WTC11 (cell line): ENCODE measurements at regions not wholly inside any gene's neighbourhood (a gene's known extent, or its start where the extent isn't known, plus 50 kb on each side); places are given as distances from the start of the nearest gene placed in this dataset.

Source experiments
- ATAC-seq: fragments of 200-7000 bp; cut with Tn5 transposase; 2 replicates; pipeline ENCODE4 v1.10.0; 2021; ENCODE audit warnings: mild to moderate bottlenecking, moderate library complexity
- CTCF ChIA-PET: fragments of 300-600 bp; sonication (Branson Sonifier 250); formaldehyde crosslinking; loops from one replicate; lab custom pipeline; 2021; ENCODE audit warnings: antibody characterized with exemption; lab: Charles Lee
- POLR2A ChIA-PET: fragments of 350-600 bp; sonication (Branson Sonifier 250); formaldehyde crosslinking; loops from one replicate; lab custom pipeline; 2021; ENCODE audit warnings: antibody characterized with exemption; lab: Charles Lee
- DNase-seq: peaks from one replicate; pipeline ENCODE4 v3.0.0; 2021; ENCODE audit warnings: low spot score
- H3K27ac Mint-ChIP-seq: 2 replicates; pipeline ENCODE4 v1.8.0; 2021; ENCODE audit warnings: mixed read lengths
- H3K27me3 Mint-ChIP-seq: 2 replicates; pipeline ENCODE4 v1.8.0; 2021; ENCODE audit warnings: low read depth, mild to moderate bottlenecking, moderate library complexity, mixed read lengths
- H3K36me3 Mint-ChIP-seq: 2 replicates; pipeline ENCODE4 v1.8.0; 2021; ENCODE audit warnings: mixed read lengths
- H3K4me1 Mint-ChIP-seq: 2 replicates; pipeline ENCODE4 v1.8.0; 2022; ENCODE audit warnings: mixed read lengths
- H3K4me3 Mint-ChIP-seq: 2 replicates; pipeline ENCODE4 v1.8.0; 2021; ENCODE audit warnings: mild to moderate bottlenecking, moderate library complexity, mixed read lengths
- H3K9me3 Mint-ChIP-seq: 2 replicates; pipeline ENCODE4 v1.8.0; 2021; ENCODE audit warnings: mixed read lengths
- FOXJ3 ChIP-seq: sonication (generic); formaldehyde crosslinking; IDR thresholded peaks from 2 replicates; pipeline ENCODE4 v1.9.0; 2021; ENCODE audit warnings: missing genetic modification reagents, mild to moderate bottlenecking, borderline replicate concordance
- FOXP4 ChIP-seq: sonication (generic); formaldehyde crosslinking; IDR thresholded peaks from 2 replicates; pipeline ENCODE4 v1.8.0; 2022; ENCODE audit warnings: mild to moderate bottlenecking, missing genetic modification reagents
- HMGXB4 ChIP-seq: sonication (generic); formaldehyde crosslinking; IDR thresholded peaks from 2 replicates; pipeline ENCODE4 v1.8.1; 2023; ENCODE audit warnings: mild to moderate bottlenecking, moderate library complexity, missing genetic modification reagents
- STAT6 ChIP-seq: sonication (generic); formaldehyde crosslinking; conservative IDR thresholded peaks from 2 replicates; pipeline ENCODE4 v1.8.1; 2023; ENCODE audit warnings: mild to moderate bottlenecking, low read depth, missing genetic modification reagents, moderate library complexity
- TEAD4 ChIP-seq: sonication (generic); formaldehyde crosslinking; IDR thresholded peaks from 2 replicates; pipeline ENCODE4 v1.8.0; 2022; ENCODE audit warnings: mild to moderate bottlenecking, missing genetic modification reagents
- ZNF425 ChIP-seq: fragments of 250-450 bp; sonication (Bioruptor Pico); conservative IDR thresholded peaks from 2 replicates; pipeline ENCODE4 v1.9.0; 2021; ENCODE audit warnings: mild to moderate bottlenecking
- TF ChIP-seq, protein P1 (sequence below): fragments of 200-600 bp; IDR thresholded peaks from 2 replicates; pipeline ENCODE4 v1.8.0; 2022; ENCODE audit warnings: antibody characterized with exemption

DNA sequence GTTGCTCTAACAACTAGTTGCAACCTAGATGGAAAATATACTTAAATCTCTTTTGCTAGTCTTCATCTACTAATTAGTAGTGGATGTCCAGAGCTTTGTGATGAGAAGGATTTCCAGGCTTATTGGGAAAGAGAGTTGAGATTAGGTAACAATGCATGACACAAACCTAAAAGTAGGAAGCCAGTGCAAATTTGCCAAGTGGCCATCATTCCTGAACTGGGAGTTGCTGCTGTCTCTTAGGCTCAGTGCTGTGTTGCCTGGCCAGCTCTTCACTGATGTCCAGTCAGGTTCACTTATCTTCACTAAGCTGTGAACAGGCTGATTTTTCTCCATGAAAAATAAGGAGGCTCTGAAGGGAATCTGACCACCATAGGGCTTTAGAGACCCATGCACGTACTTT is 105.6 kb upstream of the AMOT start:
- H3K9me3 Mint-ChIP-seq, result no peaks in the 10 kb centered on the region

More for the DNA sequence above, 105.6 kb upstream of the AMOT start:
- ATAC-seq (no peak), DNase-seq (no peak)
- POLR2A ChIA-PET, result no interaction called here
- no peaks in the 10 kb centered on the region for H3K36me3 Mint-ChIP-seq
- no peak overlapping the region for H3K27ac Mint-ChIP-seq
- no peaks in the 10 kb centered on the region for H3K27me3 Mint-ChIP-seq
- H3K4me1 Mint-ChIP-seq, result no peaks in the 10 kb centered on the region
- CTCF ChIA-PET, result no interaction called here
- H3K4me3 Mint-ChIP-seq, result no peak overlapping the region
- TF ChIP-seq HMGXB4 (CRISPR knock-in tag) (no peak), STAT6 (no peak), ZNF425 (CRISPR knock-in tag) (no peak), TEAD4 (CRISPR knock-in tag) (no peak), FOXP4 (CRISPR knock-in tag) (no peak), FOXJ3 (CRISPR knock-in tag) (no peak)
- TF ChIP-seq, protein P1, sequence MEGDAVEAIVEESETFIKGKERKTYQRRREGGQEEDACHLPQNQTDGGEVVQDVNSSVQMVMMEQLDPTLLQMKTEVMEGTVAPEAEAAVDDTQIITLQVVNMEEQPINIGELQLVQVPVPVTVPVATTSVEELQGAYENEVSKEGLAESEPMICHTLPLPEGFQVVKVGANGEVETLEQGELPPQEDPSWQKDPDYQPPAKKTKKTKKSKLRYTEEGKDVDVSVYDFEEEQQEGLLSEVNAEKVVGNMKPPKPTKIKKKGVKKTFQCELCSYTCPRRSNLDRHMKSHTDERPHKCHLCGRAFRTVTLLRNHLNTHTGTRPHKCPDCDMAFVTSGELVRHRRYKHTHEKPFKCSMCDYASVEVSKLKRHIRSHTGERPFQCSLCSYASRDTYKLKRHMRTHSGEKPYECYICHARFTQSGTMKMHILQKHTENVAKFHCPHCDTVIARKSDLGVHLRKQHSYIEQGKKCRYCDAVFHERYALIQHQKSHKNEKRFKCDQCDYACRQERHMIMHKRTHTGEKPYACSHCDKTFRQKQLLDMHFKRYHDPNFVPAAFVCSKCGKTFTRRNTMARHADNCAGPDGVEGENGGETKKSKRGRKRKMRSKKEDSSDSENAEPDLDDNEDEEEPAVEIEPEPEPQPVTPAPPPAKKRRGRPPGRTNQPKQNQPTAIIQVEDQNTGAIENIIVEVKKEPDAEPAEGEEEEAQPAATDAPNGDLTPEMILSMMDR, result no peak
- TF ChIP-seq, all 79 proteins: peak for 0
